Vagina (tissue), 2 donors: ENCODE measurements at regions not wholly inside any gene's neighbourhood (a gene's known extent, or its start where the extent isn't known, plus 50 kb on each side); places are given as distances from the start of the nearest gene placed in this dataset.

ENCODE experiments used
- DNase-seq, 2 donors: peaks; one replicate each; pipeline ENCODE4 v3.0.0-alpha.2; 2017; ENCODE audit errors: extremely low spot score in 2 of 2
- H3K27ac ChIP-seq: fragments of 200-600 bp; sonication (generic); one replicate; pipeline ENCODE4 v1.5.1; 2019
- H3K27me3 ChIP-seq: fragments of 200-600 bp; sonication (generic); one replicate; pipeline ENCODE4 v1.5.1; 2019
- H3K36me3 ChIP-seq, 2 donors: fragments of 200-600 bp; sonication (generic); one replicate each; pipeline ENCODE4 v1.5.1; 2017 to 2019
- H3K4me1 ChIP-seq: fragments of 200-600 bp; sonication (generic); one replicate; pipeline ENCODE4 v1.5.1; 2019
- H3K4me3 ChIP-seq, 2 donors: fragments of 200-600 bp; sonication (generic); 1 replicate in 1 of 2; 2 replicates in 1 of 2; pipeline ENCODE4 v1.5.1; 2016 to 2019
- H3K9me3 ChIP-seq: fragments of 200-600 bp; sonication (generic); one replicate; pipeline ENCODE4 v1.5.1; 2019
- CTCF ChIP-seq, 3 experiments: fragments of 450-650 bp in 2 of 3; fragments of 200-600 bp in 1 of 3; sonication (generic) in 1 of 3; IDR thresholded peaks; one replicate each; pipeline ENCODE4 v1.5.1; 2017 to 2019; ENCODE audit warnings: antibody characterized with exemption in 3 of 3, mild to moderate bottlenecking in 2 of 3, moderate library complexity in 2 of 3
- POLR2A ChIP-seq, 2 donors: fragments of 450-650 bp; IDR thresholded peaks; one replicate each; pipeline ENCODE4 v1.6.1; 2017; ENCODE audit warnings: antibody characterized with exemption in 2 of 2, mild to moderate bottlenecking in 2 of 2, moderate library complexity in 2 of 2
- POLR2AphosphoS5 ChIP-seq, 2 donors: sonication (generic); formaldehyde crosslinking; IDR thresholded peaks; one replicate each; pipeline ENCODE4 v1.9.0; 2017; ENCODE audit warnings: antibody characterized with exemption in 2 of 2, mild to moderate bottlenecking in 2 of 2, low read depth in 1 of 2; ENCODE audit not compliant: insufficient read depth in 1 of 2
- intact Hi-C: fragments of 100-400 bp; cut with DNase I; formaldehyde crosslinking; loops from one replicate; pipeline ENCODE4 v1.15.1; 2023

- Histone ChIP-seq H3K9me3 (peaks cover 24% of the 10 kb centered on the region), H3K36me3 (no peaks in the 10 kb centered on the region), H3K4me1 (no peaks in the 10 kb centered on the region), H3K4me3 (no peak overlapping the region), H3K27ac (no peak overlapping the region), H3K27me3 (no peaks in the 10 kb centered on the region)
- intact Hi-C loops, result no loop called here
- TF ChIP-seq POLR2AphosphoS5 (IDR thresholded peaks at IDR 0.05; ENCODE audit: insufficient read depth in 1 of 2, low read depth in 1 of 2) (no peak), POLR2A (IDR thresholded peaks at IDR 0.05) (no peak)
- DNase-seq, result no peak
Observed at GRCh38 chr2:41495050-41495449, 552.8 kb upstream of the PKDCC start.

GRCh38 chr2:41496908-41497307 is 550.9 kb upstream of the PKDCC start:
- TF ChIP-seq CTCF (IDR thresholded peaks at IDR 0.05), result no peak
- no peak for TF ChIP-seq POLR2AphosphoS5 (IDR thresholded peaks at IDR 0.05; ENCODE audit: insufficient read depth in 1 of 2, low read depth in 1 of 2)
- no peak for TF ChIP-seq POLR2A (IDR thresholded peaks at IDR 0.05)
- Histone ChIP-seq H3K9me3 (peaks cover 24% of the 10 kb centered on the region), H3K4me3 (no peak overlapping the region), H3K4me1 (no peaks in the 10 kb centered on the region), H3K27me3 (no peaks in the 10 kb centered on the region), H3K36me3 (no peaks in the 10 kb centered on the region), H3K27ac (no peak overlapping the region)
- intact Hi-C loops, result no loop called here
- DNase-seq, result no peak

- H3K4me3 ChIP-seq, result no peak overlapping the region
- H3K9me3 ChIP-seq, result peaks cover 24% of the 10 kb centered on the region
- no peaks in the 10 kb centered on the region for H3K27me3 ChIP-seq
- H3K27ac ChIP-seq, result no peak overlapping the region
- intact Hi-C loops, result no loop called here
- DNase-seq, result no peak
- no peak for TF ChIP-seq POLR2A (IDR thresholded peaks at IDR 0.05)
- TF ChIP-seq POLR2AphosphoS5 (IDR thresholded peaks at IDR 0.05; ENCODE audit: insufficient read depth in 1 of 2, low read depth in 1 of 2), result no peak
- no peak for TF ChIP-seq CTCF (IDR thresholded peaks at IDR 0.05)
- H3K36me3 ChIP-seq, result no peaks in the 10 kb centered on the region
- H3K4me1 ChIP-seq, result no peaks in the 10 kb centered on the region
Observed at GRCh38 chr2:41498781-41499180, 549.0 kb upstream of the PKDCC start.

GRCh38 chr2:41500895-41501294 is 546.9 kb upstream of the PKDCC start:
- no peak for DNase-seq
- H3K4me3 ChIP-seq, result no peak overlapping the region
- H3K27ac ChIP-seq, result no peak overlapping the region
- no peaks in the 10 kb centered on the region for H3K36me3 ChIP-seq
- peaks cover 7% of the 10 kb centered on the region for H3K9me3 ChIP-seq
- no peaks in the 10 kb centered on the region for H3K27me3 ChIP-seq
- TF ChIP-seq POLR2AphosphoS5 (IDR thresholded peaks at IDR 0.05; ENCODE audit: insufficient read depth in 1 of 2, low read depth in 1 of 2), result no peak
- TF ChIP-seq POLR2A (IDR thresholded peaks at IDR 0.05), result no peak
- H3K4me1 ChIP-seq, result no peaks in the 10 kb centered on the region
- intact Hi-C loops, result no loop called here

- DNase-seq, result no peak
- no peak overlapping the region for H3K4me3 ChIP-seq
- no peaks in the 10 kb centered on the region for H3K36me3 ChIP-seq
- no peaks in the 10 kb centered on the region for H3K4me1 ChIP-seq
- H3K27ac ChIP-seq, result no peak overlapping the region
- intact Hi-C loops, result no loop called here
- TF ChIP-seq POLR2A (IDR thresholded peaks at IDR 0.05) (no peak), CTCF (IDR thresholded peaks at IDR 0.05) (no peak), POLR2AphosphoS5 (IDR thresholded peaks at IDR 0.05; ENCODE audit: insufficient read depth in 1 of 2, low read depth in 1 of 2) (no peak)
- H3K27me3 ChIP-seq, result no peaks in the 10 kb centered on the region
- no peaks in the 10 kb centered on the region for H3K9me3 ChIP-seq
Observed at GRCh38 chr2:41502752-41503151, 545.1 kb upstream of the PKDCC start.

GRCh38 chr2:41504532-41504931 is 543.3 kb upstream of the PKDCC start:
- TF ChIP-seq POLR2AphosphoS5 (IDR thresholded peaks at IDR 0.05; ENCODE audit: insufficient read depth in 1 of 2, low read depth in 1 of 2) (no peak), POLR2A (IDR thresholded peaks at IDR 0.05) (no peak), CTCF (IDR thresholded peaks at IDR 0.05) (no peak)
- no peak for DNase-seq
- H3K27me3 ChIP-seq, result no peaks in the 10 kb centered on the region

More at GRCh38 chr2:41504532-41504931, 543.3 kb upstream of the PKDCC start:
- no peak overlapping the region for H3K27ac ChIP-seq
- no peak overlapping the region for H3K4me3 ChIP-seq
- intact Hi-C loops, result no loop called here
- H3K36me3 ChIP-seq, result no peaks in the 10 kb centered on the region
- no peaks in the 10 kb centered on the region for H3K9me3 ChIP-seq
- no peaks in the 10 kb centered on the region for H3K4me1 ChIP-seq
